ENCODE measurements at regions not wholly inside any gene's neighbourhood (a gene's known extent, or its start where the extent isn't known, plus 50 kb on each side); places are given as distances from the start of the nearest gene placed in this dataset.
"Not testable (repeated sequence)": the region's sequence is repeated elsewhere in the genome, so short reads cannot be mapped to it uniquely, and the experiment has no call there.

DNA sequence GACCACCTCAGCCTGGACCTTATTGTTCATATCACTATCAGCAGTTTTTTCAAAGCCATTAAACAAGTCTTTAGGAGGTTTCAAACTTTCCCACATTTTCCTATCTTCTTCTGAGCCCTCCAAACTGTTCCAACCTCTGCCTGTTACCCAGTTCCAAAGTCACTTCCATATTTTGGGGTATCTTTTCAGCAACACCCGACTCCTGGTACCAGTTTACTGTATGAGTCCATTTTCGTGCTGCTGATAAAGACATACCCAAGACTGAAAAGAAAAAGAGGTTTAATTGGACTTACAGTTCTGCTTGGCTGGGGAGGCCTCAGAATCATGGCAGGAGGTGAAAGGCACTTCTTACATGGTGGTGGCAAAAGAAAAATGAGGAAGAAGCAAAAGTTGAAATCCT lies 195.9 kb upstream of the NR3C2 start:
- TF ChIP-seq YY1 (IDR thresholded peaks at IDR 0.05; ENCODE audit: insufficient read depth, insufficient read length); ZNF274 (IDR thresholded peaks at IDR 0.05; ENCODE audit: low read depth, low read length): not testable (repeated sequence)

Data from NT2/D1 (cell line).